B cell (primary cell): ENCODE measurements at regions not wholly inside any gene's neighbourhood (a gene's known extent, or its start where the extent isn't known, plus 50 kb on each side); places are given as distances from the start of the nearest gene placed in this dataset.

Experiments used
- ATAC-seq: fragments of 200-7000 bp; cut with Tn5 transposase; one replicate; pipeline ENCODE4 v1.10.0; 2021; ENCODE audit warnings: low read depth, mild to moderate bottlenecking, moderate number of reproducible peaks, moderate library complexity
- CTCF ChIA-PET: fragments of 350-600 bp; sonication (Branson Sonifier 250); formaldehyde crosslinking; loops from one replicate; lab custom pipeline; 2021; ENCODE audit warnings: antibody characterized with exemption, inconsistent platforms; lab: Charles Lee
- POLR2A ChIA-PET: fragments of 350-600 bp; sonication (Branson Sonifier 250); formaldehyde crosslinking; loops from one replicate; lab custom pipeline; 2021; ENCODE audit warnings: antibody characterized with exemption; lab: Charles Lee
- DNase-seq: peaks from one replicate; pipeline ENCODE4 v3.0.0; 2013
- H2AFZ ChIP-seq: 2 replicates; pipeline ENCODE4 v1.6.1; 2012; ENCODE audit warnings: mild to moderate bottlenecking, low read depth, low read length; ENCODE audit not compliant: insufficient read depth, poor library complexity, severe bottlenecking
- H3K27ac ChIP-seq, 2 donors: 1 replicate in 1 of 2; 2 replicates in 1 of 2; pipeline ENCODE4 v1.5.1; 2012 to 2013; ENCODE audit warnings: low read length in 2 of 2, mild to moderate bottlenecking in 2 of 2, moderate library complexity in 1 of 2
- H3K27me3 ChIP-seq, 4 experiments: fragments of 200-600 bp in 1 of 4; sonication (generic) in 1 of 4; replicated peaks in 1 of 4; 1 replicate in 2 of 4; 2 replicates in 2 of 4; pipeline versions ENCODE4 v1.6.1 to v1.7.0; 2013 to 2016; ENCODE audit warnings: low read length in 3 of 4, mild to moderate bottlenecking in 2 of 4, mixed read lengths in 1 of 4, moderate library complexity in 1 of 4; ENCODE audit not compliant: insufficient read depth in 4 of 4, control insufficient read depth in 3 of 4; ENCODE audit errors: control extremely low read depth in 1 of 4
- H3K36me3 ChIP-seq, 2 experiments: replicated peaks in 1 of 2; 1 replicate in 1 of 2; 2 replicates in 1 of 2; pipeline versions ENCODE4 v1.6.1 to v1.7.1; 2013; ENCODE audit warnings: low read length in 1 of 2; ENCODE audit not compliant: insufficient read depth in 2 of 2, control insufficient read depth in 1 of 2; ENCODE audit errors: control extremely low read depth in 1 of 2, extremely low read depth in 1 of 2
- H3K4me1 ChIP-seq, 2 donors: fragments of 200-600 bp in 1 of 2; sonication (generic) in 1 of 2; 1 replicate in 1 of 2; 2 replicates in 1 of 2; pipeline versions ENCODE4 v1.5.1 to v1.6.1; 2013 to 2017; ENCODE audit warnings: low read length in 2 of 2; ENCODE audit not compliant: control insufficient read depth in 2 of 2, insufficient read depth in 2 of 2
- H3K4me2 ChIP-seq: replicated peaks from 2 replicates; pipeline ENCODE3; 2012; ENCODE audit warnings: mild to moderate bottlenecking, low read depth, low read length; ENCODE audit not compliant: poor library complexity, severe bottlenecking
- H3K4me3 ChIP-seq, 5 experiments: fragments of 200-600 bp in 1 of 5; sonication (generic) in 1 of 5; 1 replicate in 3 of 5; 2 replicates in 2 of 5; pipeline versions ENCODE4 v1.5.1 to v1.7.0; 2011 to 2016; ENCODE audit warnings: low read length in 4 of 5, mild to moderate bottlenecking in 4 of 5, low read depth in 2 of 5, control low read depth in 1 of 5, moderate library complexity in 1 of 5; ENCODE audit not compliant: insufficient read depth in 1 of 5; ENCODE audit errors: control extremely low read depth in 1 of 5, extremely low read depth in 1 of 5
- H3K79me2 ChIP-seq: fragments of 200-600 bp; sonication (generic); one replicate; pipeline ENCODE4 v1.6.0; 2016; ENCODE audit warnings: low read length; ENCODE audit not compliant: control insufficient read depth, insufficient read depth
- H3K9ac ChIP-seq: fragments of 200-600 bp; sonication (generic); 2 replicates; pipeline ENCODE4 v1.6.1; 2017; ENCODE audit warnings: mild to moderate bottlenecking, low read length, moderate library complexity
- H3K9me3 ChIP-seq, 3 donors: one replicate each; pipeline versions ENCODE4 v1.6.1 to v1.7.1; 2013; ENCODE audit warnings: low read length in 2 of 3; ENCODE audit not compliant: control insufficient read depth in 2 of 3, insufficient read depth in 1 of 3; ENCODE audit errors: control extremely low read depth in 1 of 3
- H4K20me1 ChIP-seq: 2 replicates; pipeline ENCODE4 v1.6.0; 2012; ENCODE audit warnings: mild to moderate bottlenecking, low read length; ENCODE audit not compliant: insufficient read depth, control insufficient read depth, poor library complexity, severe bottlenecking
- H3K27ac Mint-ChIP-seq: one replicate; pipeline ENCODE4 v1.8.0; 2021; ENCODE audit warnings: mixed read lengths
- H3K27me3 Mint-ChIP-seq: one replicate; pipeline ENCODE4 v1.8.0; 2021; ENCODE audit warnings: mixed read lengths
- H3K4me1 Mint-ChIP-seq: one replicate; pipeline ENCODE4 v1.8.0; 2021; ENCODE audit warnings: mixed read lengths
- H3K4me3 Mint-ChIP-seq: one replicate; pipeline ENCODE4 v1.8.0; 2021; ENCODE audit warnings: mixed read lengths
- H3K9me3 Mint-ChIP-seq: one replicate; pipeline ENCODE4 v1.8.0; 2022; ENCODE audit warnings: mixed read lengths; ENCODE audit not compliant: insufficient read depth
- CTCF ChIP-seq: fragments of 200-600 bp; IDR thresholded peaks from one replicate; pipeline ENCODE4 v1.8.0; 2022; ENCODE audit warnings: antibody characterized with exemption, mild to moderate bottlenecking
- EZH2 ChIP-seq: IDR thresholded peaks from 2 replicates; pipeline ENCODE4 v1.6.1; 2012; ENCODE audit warnings: borderline replicate concordance, low read depth, mild to moderate bottlenecking, moderate library complexity, low read length; ENCODE audit not compliant: insufficient read depth, poor library complexity, severe bottlenecking
- WGBS: methylation state at CpG from one replicate; pipeline ENCODE4 v1.1.5; 2013; ENCODE audit warnings: missing lambda C conversion rate; ENCODE audit not compliant: insufficient coverage; 5-methylcytosine and 5-hydroxymethylcytosine counted together
- intact Hi-C: fragments of 100-400 bp; cut with micrococcal nuclease; formaldehyde crosslinking; loops from one replicate; pipeline ENCODE4 v1.10.0; 2022

- Mint-ChIP-seq H3K9me3 (no peaks in the 10 kb centered on the region), H3K4me3 (no peak overlapping the region), H3K27ac (no peak overlapping the region), H3K27me3 (no peaks in the 10 kb centered on the region), H3K4me1 (no peaks in the 10 kb centered on the region)
- Histone ChIP-seq H3K4me3 (no peak overlapping the region), H3K27me3 (no peaks in the 10 kb centered on the region), H3K79me2 (no peaks in the 10 kb centered on the region), H3K9ac (no peak overlapping the region), H3K36me3 (no peaks in the 10 kb centered on the region), H2AFZ (no peak overlapping the region), H3K4me2 (no peak overlapping the region), H3K4me1 (no peaks in the 10 kb centered on the region), H4K20me1 (no peaks in the 10 kb centered on the region), H3K27ac (no peak overlapping the region), H3K9me3 (no peaks in the 10 kb centered on the region)
- ChIA-PET POLR2A (no interaction called here), CTCF (no interaction called here)
- whole genome bisulfite sequencing: 68% methylated on average over 6 of the region's 7 CpGs
- ATAC-seq (no peak), DNase-seq (no peak)
- intact Hi-C loops: loop anchor here (5.0 kb wide), 1 partner anchor 1075 kb away; no protein-coding TSS in a partner anchor
- TF ChIP-seq EZH2 (no peak), CTCF (no peak)
These were observed 300.0 kb upstream of the SMIM21 start for GRCh38 chr18:75727456-75727855.

GRCh38 chr18:75723521-75724340 lies 296.2 kb upstream of the SMIM21 start:
- DNase-seq (no peak), ATAC-seq (no peak)
- 75% methylated on average over 5 of the region's 10 CpGs for WGBS
- no peak overlapping the region for H2AFZ ChIP-seq
- no peaks in the 10 kb centered on the region for H3K79me2 ChIP-seq
- Mint-ChIP-seq H3K9me3 (peaks cover 5% of the 10 kb centered on the region), H3K27me3 (no peaks in the 10 kb centered on the region), H3K4me1 (no peaks in the 10 kb centered on the region), H3K4me3 (no peak overlapping the region), H3K27ac (no peak overlapping the region)
- POLR2A ChIA-PET: no interaction called here
- H3K27me3 ChIP-seq: no peaks in the 10 kb centered on the region
- intact Hi-C loops: no loop called here
- H3K9ac ChIP-seq: no peak overlapping the region
- no peak overlapping the region for H3K27ac ChIP-seq
- CTCF ChIA-PET: no interaction called here
- H3K4me1 ChIP-seq: no peaks in the 10 kb centered on the region
- no peak for TF ChIP-seq CTCF
- TF ChIP-seq EZH2: no peak
- no peak overlapping the region for H3K4me2 ChIP-seq
- no peaks in the 10 kb centered on the region for H4K20me1 ChIP-seq
- H3K36me3 ChIP-seq: no peaks in the 10 kb centered on the region
- H3K4me3 ChIP-seq: no peak overlapping the region
- no peaks in the 10 kb centered on the region for H3K9me3 ChIP-seq
